ENCODE measurements at regions not wholly inside any gene's neighbourhood (a gene's known extent, or its start where the extent isn't known, plus 50 kb on each side); places are given as distances from the start of the nearest gene placed in this dataset.

DNA sequence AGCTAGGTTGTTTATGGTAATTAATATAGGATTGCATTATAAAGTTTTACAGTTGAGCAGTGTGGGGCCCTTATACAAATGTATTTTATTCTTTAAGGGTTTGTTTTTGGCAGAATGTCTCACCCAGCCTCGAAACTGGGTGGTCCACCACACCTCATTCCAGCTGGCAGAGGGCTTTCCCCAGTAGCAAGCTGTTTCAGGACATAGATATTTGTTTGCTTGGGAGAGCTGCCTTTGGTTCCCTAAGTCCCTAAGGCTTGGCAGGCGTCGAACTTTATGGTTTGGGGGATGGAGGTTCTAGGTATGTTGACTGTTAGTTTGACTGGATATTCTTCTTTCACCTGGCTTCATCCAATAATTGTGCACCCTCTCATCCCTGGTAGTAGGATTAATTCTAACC, 205.9 kb downstream of the KCNS3 start:
- TF ChIP-seq, protein P1, sequence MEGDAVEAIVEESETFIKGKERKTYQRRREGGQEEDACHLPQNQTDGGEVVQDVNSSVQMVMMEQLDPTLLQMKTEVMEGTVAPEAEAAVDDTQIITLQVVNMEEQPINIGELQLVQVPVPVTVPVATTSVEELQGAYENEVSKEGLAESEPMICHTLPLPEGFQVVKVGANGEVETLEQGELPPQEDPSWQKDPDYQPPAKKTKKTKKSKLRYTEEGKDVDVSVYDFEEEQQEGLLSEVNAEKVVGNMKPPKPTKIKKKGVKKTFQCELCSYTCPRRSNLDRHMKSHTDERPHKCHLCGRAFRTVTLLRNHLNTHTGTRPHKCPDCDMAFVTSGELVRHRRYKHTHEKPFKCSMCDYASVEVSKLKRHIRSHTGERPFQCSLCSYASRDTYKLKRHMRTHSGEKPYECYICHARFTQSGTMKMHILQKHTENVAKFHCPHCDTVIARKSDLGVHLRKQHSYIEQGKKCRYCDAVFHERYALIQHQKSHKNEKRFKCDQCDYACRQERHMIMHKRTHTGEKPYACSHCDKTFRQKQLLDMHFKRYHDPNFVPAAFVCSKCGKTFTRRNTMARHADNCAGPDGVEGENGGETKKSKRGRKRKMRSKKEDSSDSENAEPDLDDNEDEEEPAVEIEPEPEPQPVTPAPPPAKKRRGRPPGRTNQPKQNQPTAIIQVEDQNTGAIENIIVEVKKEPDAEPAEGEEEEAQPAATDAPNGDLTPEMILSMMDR (IDR thresholded peaks at IDR 0.05; ENCODE audit: borderline replicate concordance, insufficient read depth, low read depth, low read length), result no peak
- H3K4me3 ChIP-seq (ENCODE audit: low read depth, low read length), result no peak overlapping the region

GRCh38 chr2:18083806-18084205, 205.3 kb downstream of the KCNS3 start:
- no peak overlapping the region for H3K4me3 ChIP-seq (ENCODE audit: low read depth, low read length)
- TF ChIP-seq, protein P1 (IDR thresholded peaks at IDR 0.05; ENCODE audit: borderline replicate concordance, insufficient read depth, low read depth, low read length), result no peak

DNA sequence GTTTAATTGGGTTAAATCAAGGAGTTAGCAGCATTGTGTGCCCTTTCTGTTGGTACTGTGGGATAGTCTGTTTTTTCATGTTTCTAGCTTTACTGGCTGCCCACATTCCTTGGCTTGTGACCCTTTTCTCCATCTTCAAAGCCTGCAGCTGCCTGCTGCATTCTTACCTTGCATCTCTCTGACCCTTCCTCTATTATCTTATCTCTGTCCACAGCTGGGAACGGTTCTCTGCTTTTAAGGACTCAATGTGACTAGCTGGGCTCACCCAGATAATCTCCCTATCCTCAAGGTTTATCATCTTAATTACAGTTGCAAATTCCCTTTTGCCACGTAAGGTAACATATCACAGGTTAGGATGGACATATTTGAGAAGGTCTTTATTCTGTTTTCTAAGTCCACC, 199.7 kb downstream of the KCNS3 start:
- TF ChIP-seq, protein P1 (IDR thresholded peaks at IDR 0.05; ENCODE audit: borderline replicate concordance, insufficient read depth, low read depth, low read length), result no peak
- no peak overlapping the region for H3K4me3 ChIP-seq (ENCODE audit: low read depth, low read length)

DNA sequence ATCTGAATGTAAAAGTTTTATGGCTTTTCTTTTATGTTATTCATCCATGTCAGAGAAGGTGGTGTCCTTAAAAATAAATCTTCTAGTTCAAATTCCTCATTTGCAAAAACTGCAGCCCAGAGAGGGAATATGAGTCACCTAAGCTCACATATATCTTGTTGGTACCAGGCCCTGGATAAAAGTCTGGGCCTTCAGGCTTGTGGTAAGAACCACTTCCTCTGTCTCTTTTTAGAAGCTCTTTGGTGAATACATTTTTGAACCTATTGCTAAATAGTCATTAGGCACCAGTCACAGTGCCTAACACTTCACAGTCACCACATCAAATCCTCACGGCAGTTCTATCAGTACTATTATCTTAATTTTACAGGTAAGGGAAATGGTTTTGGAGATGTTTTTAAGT, 199.2 kb downstream of the KCNS3 start:
- TF ChIP-seq, protein P1 (IDR thresholded peaks at IDR 0.05; ENCODE audit: borderline replicate concordance, insufficient read depth, low read depth, low read length), result no peak
- H3K4me3 ChIP-seq (ENCODE audit: low read depth, low read length), result no peak overlapping the region

- TF ChIP-seq, protein P1 (IDR thresholded peaks at IDR 0.05; ENCODE audit: borderline replicate concordance, insufficient read depth, low read depth, low read length), result no peak
- H3K4me3 ChIP-seq (ENCODE audit: low read depth, low read length), result no peak overlapping the region
Observed at GRCh38 chr2:18077231-18077630, 198.8 kb downstream of the KCNS3 start.

GRCh38 chr2:18074476-18074875, 196.0 kb downstream of the KCNS3 start:
- no peak overlapping the region for H3K4me3 ChIP-seq (ENCODE audit: low read depth, low read length)
- TF ChIP-seq, protein P1 (IDR thresholded peaks at IDR 0.05; ENCODE audit: borderline replicate concordance, insufficient read depth, low read depth, low read length), result no peak

DNA sequence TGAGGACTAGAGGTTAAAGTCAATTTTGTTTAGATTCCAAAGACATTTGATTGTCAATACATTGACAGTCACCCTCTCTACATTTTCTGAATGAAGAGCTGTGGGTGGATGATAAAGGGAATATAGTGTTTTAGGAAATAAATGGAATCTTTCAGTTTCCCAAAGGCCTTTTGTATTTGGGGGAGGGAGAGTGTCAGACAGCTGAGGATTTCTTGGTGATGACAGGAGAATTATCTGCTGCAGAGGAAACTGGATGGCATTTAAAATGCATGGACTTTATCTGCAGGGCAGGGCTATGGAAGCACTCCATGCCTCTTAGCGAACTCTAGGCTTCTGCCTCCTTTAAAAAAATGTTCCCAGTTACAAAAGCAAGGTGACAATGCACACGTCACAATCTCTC, 195.1 kb downstream of the KCNS3 start:
- TF ChIP-seq, protein P1 (IDR thresholded peaks at IDR 0.05; ENCODE audit: borderline replicate concordance, insufficient read depth, low read depth, low read length), result no peak
- no peak overlapping the region for H3K4me3 ChIP-seq (ENCODE audit: low read depth, low read length)

Data from GM12875 (cell line).